WTC11 (cell line): ENCODE measurements at regions not wholly inside any gene's neighbourhood (a gene's known extent, or its start where the extent isn't known, plus 50 kb on each side); places are given as distances from the start of the nearest gene placed in this dataset.

Experiments used
- ATAC-seq: fragments of 200-7000 bp; cut with Tn5 transposase; 2 replicates; pipeline ENCODE4 v1.10.0; 2021; ENCODE audit warnings: mild to moderate bottlenecking, moderate library complexity
- CTCF ChIA-PET: fragments of 300-600 bp; sonication (Branson Sonifier 250); formaldehyde crosslinking; loops from one replicate; lab custom pipeline; 2021; ENCODE audit warnings: antibody characterized with exemption; lab: Charles Lee
- POLR2A ChIA-PET: fragments of 350-600 bp; sonication (Branson Sonifier 250); formaldehyde crosslinking; loops from one replicate; lab custom pipeline; 2021; ENCODE audit warnings: antibody characterized with exemption; lab: Charles Lee
- DNase-seq: peaks from one replicate; pipeline ENCODE4 v3.0.0; 2021; ENCODE audit warnings: low spot score
- H3K27ac Mint-ChIP-seq: 2 replicates; pipeline ENCODE4 v1.8.0; 2021; ENCODE audit warnings: mixed read lengths
- H3K27me3 Mint-ChIP-seq: 2 replicates; pipeline ENCODE4 v1.8.0; 2021; ENCODE audit warnings: low read depth, mild to moderate bottlenecking, moderate library complexity, mixed read lengths
- H3K36me3 Mint-ChIP-seq: 2 replicates; pipeline ENCODE4 v1.8.0; 2021; ENCODE audit warnings: mixed read lengths
- H3K4me1 Mint-ChIP-seq: 2 replicates; pipeline ENCODE4 v1.8.0; 2022; ENCODE audit warnings: mixed read lengths
- H3K4me3 Mint-ChIP-seq: 2 replicates; pipeline ENCODE4 v1.8.0; 2021; ENCODE audit warnings: mild to moderate bottlenecking, moderate library complexity, mixed read lengths
- H3K9me3 Mint-ChIP-seq: 2 replicates; pipeline ENCODE4 v1.8.0; 2021; ENCODE audit warnings: mixed read lengths
- CREB1 ChIP-seq: sonication (generic); formaldehyde crosslinking; IDR thresholded peaks from 2 replicates; pipeline ENCODE4 v1.8.0; 2023; ENCODE audit warnings: mild to moderate bottlenecking, missing genetic modification reagents
- FOXJ3 ChIP-seq: sonication (generic); formaldehyde crosslinking; IDR thresholded peaks from 2 replicates; pipeline ENCODE4 v1.9.0; 2021; ENCODE audit warnings: missing genetic modification reagents, mild to moderate bottlenecking, borderline replicate concordance
- MYBL2 ChIP-seq: sonication (generic); formaldehyde crosslinking; IDR thresholded peaks from 2 replicates; pipeline ENCODE4 v1.8.1; 2023; ENCODE audit warnings: mild to moderate bottlenecking, moderate library complexity, missing genetic modification reagents
- NFE2L1 ChIP-seq: sonication (generic); formaldehyde crosslinking; IDR thresholded peaks from 2 replicates; pipeline ENCODE4 v1.8.1; 2023; ENCODE audit warnings: missing genetic modification reagents
- PRRX2 ChIP-seq: fragments of 250-450 bp; sonication (Bioruptor Pico); IDR thresholded peaks from 2 replicates; pipeline ENCODE4 v1.8.0; 2021; ENCODE audit warnings: mild to moderate bottlenecking
- TEAD1 ChIP-seq: sonication (generic); formaldehyde crosslinking; IDR thresholded peaks from 2 replicates; pipeline ENCODE4 v1.8.0; 2022; ENCODE audit warnings: mild to moderate bottlenecking, missing genetic modification reagents
- TEAD4 ChIP-seq: sonication (generic); formaldehyde crosslinking; IDR thresholded peaks from 2 replicates; pipeline ENCODE4 v1.8.0; 2022; ENCODE audit warnings: mild to moderate bottlenecking, missing genetic modification reagents
- ZNF263 ChIP-seq: sonication (generic); formaldehyde crosslinking; IDR thresholded peaks from 2 replicates; pipeline ENCODE4 v1.8.1; 2022; ENCODE audit warnings: low read depth, mild to moderate bottlenecking, moderate library complexity, missing genetic modification reagents
- ZNF317 ChIP-seq: sonication (generic); formaldehyde crosslinking; IDR thresholded peaks from 2 replicates; pipeline ENCODE4 v1.8.1; 2023; ENCODE audit warnings: low read depth, mild to moderate bottlenecking, moderate library complexity, missing genetic modification reagents, borderline replicate concordance
- TF ChIP-seq, protein P1 (sequence below): fragments of 250-450 bp; sonication (Bioruptor Pico); IDR thresholded peaks from 2 replicates; pipeline ENCODE4 v1.9.0; 2021; ENCODE audit warnings: mild to moderate bottlenecking, borderline replicate concordance
- TF ChIP-seq, protein P2 (sequence below): sonication (generic); formaldehyde crosslinking; IDR thresholded peaks from 2 replicates; pipeline ENCODE4 v1.8.1; 2022; ENCODE audit warnings: mild to moderate bottlenecking, missing genetic modification reagents, moderate library complexity, borderline replicate concordance
- TF ChIP-seq, protein P3 (sequence below): sonication (generic); formaldehyde crosslinking; IDR thresholded peaks from 2 replicates; pipeline ENCODE4 v1.8.1; 2022; ENCODE audit warnings: mild to moderate bottlenecking, moderate library complexity, missing genetic modification reagents
- TF ChIP-seq, protein P4 (sequence below): sonication (generic); formaldehyde crosslinking; IDR thresholded peaks from 2 replicates; pipeline ENCODE4 v1.8.1; 2023; ENCODE audit warnings: mild to moderate bottlenecking, missing genetic modification reagents
- TF ChIP-seq, protein P5 (sequence below): sonication (generic); formaldehyde crosslinking; IDR thresholded peaks from 2 replicates; pipeline ENCODE4 v1.8.0; 2022; ENCODE audit warnings: mild to moderate bottlenecking, missing genetic modification reagents
- TF ChIP-seq, protein P6 (sequence below): sonication (generic); formaldehyde crosslinking; IDR thresholded peaks from 2 replicates; pipeline ENCODE4 v1.8.1; 2023; ENCODE audit warnings: mild to moderate bottlenecking, missing genetic modification reagents, moderate library complexity
- TF ChIP-seq, protein P7 (sequence below): sonication (generic); formaldehyde crosslinking; IDR thresholded peaks from 2 replicates; pipeline ENCODE4 v1.8.0; 2023; ENCODE audit warnings: missing genetic modification reagents

DNA sequence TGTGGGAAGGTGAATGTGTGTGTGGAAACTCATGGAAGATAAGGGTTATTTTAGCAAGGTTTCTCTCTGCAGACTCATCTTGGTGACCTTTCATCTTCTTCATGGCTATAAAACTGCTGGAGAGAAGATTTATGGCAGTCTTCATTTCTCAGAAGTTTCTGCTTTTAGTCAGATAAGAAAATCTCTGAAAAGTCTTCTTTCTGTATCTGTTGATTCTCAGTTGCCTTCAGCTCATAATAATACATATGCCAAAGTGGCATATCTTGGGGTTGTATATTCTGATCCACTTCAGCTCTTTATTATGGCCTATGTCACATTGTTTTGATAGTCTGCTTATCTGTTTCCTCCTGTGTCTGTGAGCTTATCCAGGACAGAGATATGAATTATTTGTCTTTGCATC is 143.3 kb upstream of the TMTC4 start (continued):
- TF ChIP-seq, protein P1, sequence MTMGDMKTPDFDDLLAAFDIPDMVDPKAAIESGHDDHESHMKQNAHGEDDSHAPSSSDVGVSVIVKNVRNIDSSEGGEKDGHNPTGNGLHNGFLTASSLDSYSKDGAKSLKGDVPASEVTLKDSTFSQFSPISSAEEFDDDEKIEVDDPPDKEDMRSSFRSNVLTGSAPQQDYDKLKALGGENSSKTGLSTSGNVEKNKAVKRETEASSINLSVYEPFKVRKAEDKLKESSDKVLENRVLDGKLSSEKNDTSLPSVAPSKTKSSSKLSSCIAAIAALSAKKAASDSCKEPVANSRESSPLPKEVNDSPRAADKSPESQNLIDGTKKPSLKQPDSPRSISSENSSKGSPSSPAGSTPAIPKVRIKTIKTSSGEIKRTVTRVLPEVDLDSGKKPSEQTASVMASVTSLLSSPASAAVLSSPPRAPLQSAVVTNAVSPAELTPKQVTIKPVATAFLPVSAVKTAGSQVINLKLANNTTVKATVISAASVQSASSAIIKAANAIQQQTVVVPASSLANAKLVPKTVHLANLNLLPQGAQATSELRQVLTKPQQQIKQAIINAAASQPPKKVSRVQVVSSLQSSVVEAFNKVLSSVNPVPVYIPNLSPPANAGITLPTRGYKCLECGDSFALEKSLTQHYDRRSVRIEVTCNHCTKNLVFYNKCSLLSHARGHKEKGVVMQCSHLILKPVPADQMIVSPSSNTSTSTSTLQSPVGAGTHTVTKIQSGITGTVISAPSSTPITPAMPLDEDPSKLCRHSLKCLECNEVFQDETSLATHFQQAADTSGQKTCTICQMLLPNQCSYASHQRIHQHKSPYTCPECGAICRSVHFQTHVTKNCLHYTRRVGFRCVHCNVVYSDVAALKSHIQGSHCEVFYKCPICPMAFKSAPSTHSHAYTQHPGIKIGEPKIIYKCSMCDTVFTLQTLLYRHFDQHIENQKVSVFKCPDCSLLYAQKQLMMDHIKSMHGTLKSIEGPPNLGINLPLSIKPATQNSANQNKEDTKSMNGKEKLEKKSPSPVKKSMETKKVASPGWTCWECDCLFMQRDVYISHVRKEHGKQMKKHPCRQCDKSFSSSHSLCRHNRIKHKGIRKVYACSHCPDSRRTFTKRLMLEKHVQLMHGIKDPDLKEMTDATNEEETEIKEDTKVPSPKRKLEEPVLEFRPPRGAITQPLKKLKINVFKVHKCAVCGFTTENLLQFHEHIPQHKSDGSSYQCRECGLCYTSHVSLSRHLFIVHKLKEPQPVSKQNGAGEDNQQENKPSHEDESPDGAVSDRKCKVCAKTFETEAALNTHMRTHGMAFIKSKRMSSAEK (CRISPR knock-in tag) = no peak
- no peak for TF ChIP-seq FOXJ3
- TF ChIP-seq ZNF263 (CRISPR knock-in tag) = no peak
- TF ChIP-seq, protein P2, sequence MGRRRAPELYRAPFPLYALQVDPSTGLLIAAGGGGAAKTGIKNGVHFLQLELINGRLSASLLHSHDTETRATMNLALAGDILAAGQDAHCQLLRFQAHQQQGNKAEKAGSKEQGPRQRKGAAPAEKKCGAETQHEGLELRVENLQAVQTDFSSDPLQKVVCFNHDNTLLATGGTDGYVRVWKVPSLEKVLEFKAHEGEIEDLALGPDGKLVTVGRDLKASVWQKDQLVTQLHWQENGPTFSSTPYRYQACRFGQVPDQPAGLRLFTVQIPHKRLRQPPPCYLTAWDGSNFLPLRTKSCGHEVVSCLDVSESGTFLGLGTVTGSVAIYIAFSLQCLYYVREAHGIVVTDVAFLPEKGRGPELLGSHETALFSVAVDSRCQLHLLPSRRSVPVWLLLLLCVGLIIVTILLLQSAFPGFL (CRISPR knock-in tag) = no peak
- TF ChIP-seq, protein P3, sequence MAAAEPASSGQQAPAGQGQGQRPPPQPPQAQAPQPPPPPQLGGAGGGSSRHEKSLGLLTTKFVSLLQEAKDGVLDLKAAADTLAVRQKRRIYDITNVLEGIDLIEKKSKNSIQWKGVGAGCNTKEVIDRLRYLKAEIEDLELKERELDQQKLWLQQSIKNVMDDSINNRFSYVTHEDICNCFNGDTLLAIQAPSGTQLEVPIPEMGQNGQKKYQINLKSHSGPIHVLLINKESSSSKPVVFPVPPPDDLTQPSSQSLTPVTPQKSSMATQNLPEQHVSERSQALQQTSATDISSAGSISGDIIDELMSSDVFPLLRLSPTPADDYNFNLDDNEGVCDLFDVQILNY = no peak

DNA sequence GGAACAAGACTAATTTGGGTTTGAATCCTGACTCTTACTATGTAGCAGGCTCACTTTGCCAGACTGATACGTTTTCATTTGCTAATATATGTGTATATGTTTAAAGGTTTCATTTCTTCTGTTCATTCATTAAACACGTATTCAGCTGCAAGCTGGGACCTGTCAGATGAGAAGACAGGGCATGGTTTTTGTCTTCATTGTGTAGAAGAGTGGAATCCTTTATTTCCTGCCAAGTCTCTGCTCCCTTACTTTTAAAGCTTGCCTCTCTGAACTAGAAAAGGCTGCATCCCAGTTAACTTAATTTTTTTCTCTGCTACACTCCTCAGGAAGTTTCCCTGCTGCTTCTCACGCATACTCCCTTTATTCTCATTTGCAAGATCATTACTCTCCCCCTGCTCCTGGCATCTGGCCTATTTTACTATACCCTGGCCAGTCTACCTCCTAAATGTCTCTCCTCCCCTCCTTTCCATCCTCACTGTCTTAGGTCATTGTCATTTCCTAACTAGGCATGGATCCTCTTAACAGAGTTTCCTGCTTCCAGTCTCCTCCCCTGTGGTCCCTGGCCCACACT is 141.0 kb upstream of the TMTC4 start:
- ChIA-PET POLR2A (no interaction called here), CTCF (interaction anchor here (1.4 to 2.2 kb wide), 2 partner anchors 12 to 121 kb away, joined by 4 to 10 read pairs; no protein-coding TSS in a partner anchor)
- Mint-ChIP-seq H3K27ac (peak overlapping the region; percentile 61), H3K9me3 (peaks cover 14% of the 10 kb centered on the region), H3K4me3 (no peak overlapping the region), H3K27me3 (no peaks in the 10 kb centered on the region), H3K36me3 (peaks cover 10% of the 10 kb centered on the region), H3K4me1 (peaks cover 36% of the 10 kb centered on the region)
- ATAC-seq (peak; percentile 91), DNase-seq (no peak)
- TF ChIP-seq NFE2L1 (CRISPR knock-in tag) = 0 out of 2 replicates have a peak, but pooled peaks have one; percentile 28
- no peak for TF ChIP-seq TEAD4 (CRISPR knock-in tag)
- TF ChIP-seq, protein P4, sequence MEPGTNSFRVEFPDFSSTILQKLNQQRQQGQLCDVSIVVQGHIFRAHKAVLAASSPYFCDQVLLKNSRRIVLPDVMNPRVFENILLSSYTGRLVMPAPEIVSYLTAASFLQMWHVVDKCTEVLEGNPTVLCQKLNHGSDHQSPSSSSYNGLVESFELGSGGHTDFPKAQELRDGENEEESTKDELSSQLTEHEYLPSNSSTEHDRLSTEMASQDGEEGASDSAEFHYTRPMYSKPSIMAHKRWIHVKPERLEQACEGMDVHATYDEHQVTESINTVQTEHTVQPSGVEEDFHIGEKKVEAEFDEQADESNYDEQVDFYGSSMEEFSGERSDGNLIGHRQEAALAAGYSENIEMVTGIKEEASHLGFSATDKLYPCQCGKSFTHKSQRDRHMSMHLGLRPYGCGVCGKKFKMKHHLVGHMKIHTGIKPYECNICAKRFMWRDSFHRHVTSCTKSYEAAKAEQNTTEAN (CRISPR knock-in tag) = no peak
- no peak for TF ChIP-seq ZNF317 (CRISPR knock-in tag)
- TF ChIP-seq MYBL2 (CRISPR knock-in tag) = no peak
- TF ChIP-seq, protein P5, sequence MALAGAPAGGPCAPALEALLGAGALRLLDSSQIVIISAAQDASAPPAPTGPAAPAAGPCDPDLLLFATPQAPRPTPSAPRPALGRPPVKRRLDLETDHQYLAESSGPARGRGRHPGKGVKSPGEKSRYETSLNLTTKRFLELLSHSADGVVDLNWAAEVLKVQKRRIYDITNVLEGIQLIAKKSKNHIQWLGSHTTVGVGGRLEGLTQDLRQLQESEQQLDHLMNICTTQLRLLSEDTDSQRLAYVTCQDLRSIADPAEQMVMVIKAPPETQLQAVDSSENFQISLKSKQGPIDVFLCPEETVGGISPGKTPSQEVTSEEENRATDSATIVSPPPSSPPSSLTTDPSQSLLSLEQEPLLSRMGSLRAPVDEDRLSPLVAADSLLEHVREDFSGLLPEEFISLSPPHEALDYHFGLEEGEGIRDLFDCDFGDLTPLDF = no peak
- TF ChIP-seq PRRX2 (CRISPR knock-in tag) = no peak
- TF ChIP-seq, protein P6, sequence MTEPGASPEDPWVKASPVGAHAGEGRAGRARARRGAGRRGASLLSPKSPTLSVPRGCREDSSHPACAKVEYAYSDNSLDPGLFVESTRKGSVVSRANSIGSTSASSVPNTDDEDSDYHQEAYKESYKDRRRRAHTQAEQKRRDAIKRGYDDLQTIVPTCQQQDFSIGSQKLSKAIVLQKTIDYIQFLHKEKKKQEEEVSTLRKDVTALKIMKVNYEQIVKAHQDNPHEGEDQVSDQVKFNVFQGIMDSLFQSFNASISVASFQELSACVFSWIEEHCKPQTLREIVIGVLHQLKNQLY = no peak
- TF ChIP-seq, protein P7, sequence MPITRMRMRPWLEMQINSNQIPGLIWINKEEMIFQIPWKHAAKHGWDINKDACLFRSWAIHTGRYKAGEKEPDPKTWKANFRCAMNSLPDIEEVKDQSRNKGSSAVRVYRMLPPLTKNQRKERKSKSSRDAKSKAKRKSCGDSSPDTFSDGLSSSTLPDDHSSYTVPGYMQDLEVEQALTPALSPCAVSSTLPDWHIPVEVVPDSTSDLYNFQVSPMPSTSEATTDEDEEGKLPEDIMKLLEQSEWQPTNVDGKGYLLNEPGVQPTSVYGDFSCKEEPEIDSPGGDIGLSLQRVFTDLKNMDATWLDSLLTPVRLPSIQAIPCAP (CRISPR knock-in tag) = no peak
- TF ChIP-seq TEAD1 = peak; percentile 33; the same call in 1 of the 2 replicates
- no peak for TF ChIP-seq CREB1 (CRISPR knock-in tag)
